Kidney capillary endothelial cell (primary cell): ENCODE measurements at regions not wholly inside any gene's neighbourhood (a gene's known extent, or its start where the extent isn't known, plus 50 kb on each side); places are given as distances from the start of the nearest gene placed in this dataset.

Experiments
- DNase-seq: peaks from one replicate; pipeline ENCODE4 v3.0.0-alpha.2; 2018; ENCODE audit warnings: low spot score

DNA sequence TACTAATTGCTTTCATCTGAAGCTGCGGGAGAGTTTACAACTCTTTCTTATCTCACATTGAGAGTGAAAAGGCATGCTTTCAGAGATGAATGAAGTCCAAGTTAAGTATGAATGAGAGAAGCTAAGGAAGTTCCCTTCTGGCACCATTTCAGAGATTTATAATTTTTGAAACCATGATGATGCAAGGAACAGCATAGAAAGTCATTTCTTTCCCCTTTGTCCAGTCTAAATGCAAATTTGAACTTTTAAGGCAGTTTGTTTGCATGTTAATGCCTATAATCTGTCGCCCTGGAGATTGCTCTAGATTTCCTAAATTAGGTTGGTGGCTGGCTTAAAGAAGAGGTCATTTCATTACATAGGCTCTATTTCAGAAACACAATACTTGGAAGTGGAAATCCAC lies 594.8 kb upstream of the GOT2 start:
- DNase-seq = no peak

DNA sequence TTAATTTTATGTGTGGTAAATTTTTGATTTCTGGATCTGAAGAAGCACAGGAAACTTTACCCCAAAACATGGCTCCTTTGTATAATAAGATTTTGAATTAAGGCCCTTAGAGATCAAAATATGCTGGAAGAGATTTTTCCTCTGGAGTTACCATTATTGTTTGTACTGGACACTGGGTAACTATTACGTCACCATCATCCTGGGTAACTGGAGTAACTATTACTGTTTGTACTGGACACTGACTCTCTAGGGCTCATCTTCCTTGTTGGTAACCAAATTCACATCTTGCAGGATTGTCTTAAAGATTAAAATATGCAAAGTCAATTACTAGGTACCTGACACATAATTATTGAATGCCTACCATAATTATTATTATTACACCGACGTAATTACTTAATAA lies 593.8 kb upstream of the GOT2 start:
- no peak for DNase-seq

DNA sequence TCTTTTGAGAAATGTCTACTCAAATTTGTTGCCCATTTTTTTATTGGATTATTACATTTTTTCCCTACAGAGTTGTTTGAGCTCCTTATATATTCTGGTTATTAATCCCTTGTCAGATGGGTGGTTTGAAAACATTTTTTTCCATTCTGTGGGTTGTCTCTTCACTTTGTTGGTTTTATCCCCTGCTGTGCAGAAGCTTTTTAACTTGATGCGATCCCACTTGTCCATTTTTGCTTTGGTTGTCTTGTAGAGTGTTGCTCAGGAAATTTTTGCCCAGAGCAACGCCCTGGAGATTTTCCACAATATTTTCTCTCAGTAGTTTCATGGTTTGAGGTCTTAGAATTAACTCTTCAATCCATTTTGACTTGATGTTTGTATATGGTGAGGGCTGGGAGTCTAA lies 592.8 kb upstream of the GOT2 start:
- no peak for DNase-seq

DNA sequence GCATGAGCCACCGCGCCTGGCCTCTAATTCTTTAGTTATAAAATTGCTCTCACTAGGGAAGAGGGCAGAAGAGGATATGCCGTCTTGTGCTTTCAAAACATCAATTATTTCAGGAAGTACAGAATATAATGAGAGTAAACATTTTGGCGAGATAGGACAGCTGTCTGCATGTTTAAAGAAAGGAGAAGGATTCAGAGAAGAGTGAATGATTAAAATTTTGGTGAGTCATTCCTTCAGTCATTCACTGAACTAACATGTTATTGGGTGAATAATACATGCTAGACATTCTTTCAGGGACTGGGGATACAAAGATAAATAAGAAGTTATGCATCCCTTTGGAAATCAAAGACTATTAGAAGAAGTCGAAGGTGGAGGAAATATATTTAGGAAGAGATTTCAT lies 590.3 kb upstream of the GOT2 start:
- DNase-seq = no peak

DNA sequence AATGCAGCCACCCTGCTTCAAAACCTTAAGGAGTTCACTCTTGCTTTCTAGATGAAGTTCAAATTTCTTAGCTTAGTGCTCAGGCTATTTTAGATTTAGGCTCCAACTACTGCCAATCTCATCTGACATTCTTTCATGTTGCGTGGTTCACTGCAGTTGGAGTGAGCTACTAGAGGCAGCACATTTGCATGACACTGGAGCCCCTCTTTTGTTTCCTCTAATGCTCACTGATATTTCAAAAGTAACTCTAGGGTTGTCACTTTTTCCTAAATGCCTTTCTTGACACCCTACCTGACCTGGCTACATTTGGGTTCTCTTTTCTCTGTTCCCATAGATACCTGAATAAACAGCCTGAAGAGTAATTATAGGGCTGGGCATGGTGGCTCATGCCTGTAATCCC lies 586.5 kb upstream of the GOT2 start:
- no peak for DNase-seq

DNA sequence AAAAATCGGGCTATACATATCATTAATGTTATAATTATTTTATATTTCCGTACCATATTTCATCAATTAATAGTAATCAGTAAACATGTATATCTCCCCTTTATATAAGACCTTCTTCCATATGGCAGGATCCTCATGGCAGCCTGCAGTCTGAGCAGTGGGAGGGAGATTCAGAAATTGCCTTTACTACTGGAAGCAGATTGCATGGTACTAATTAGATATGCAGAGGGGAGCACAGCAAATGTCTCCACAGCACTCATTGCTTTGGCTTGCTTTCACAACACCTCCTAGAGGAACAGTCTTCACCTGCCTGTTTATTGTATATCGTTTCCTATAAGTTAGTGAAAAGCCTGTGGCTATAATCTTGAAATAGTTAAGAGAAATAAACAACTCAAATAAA lies 585.8 kb upstream of the GOT2 start:
- no peak for DNase-seq

DNA sequence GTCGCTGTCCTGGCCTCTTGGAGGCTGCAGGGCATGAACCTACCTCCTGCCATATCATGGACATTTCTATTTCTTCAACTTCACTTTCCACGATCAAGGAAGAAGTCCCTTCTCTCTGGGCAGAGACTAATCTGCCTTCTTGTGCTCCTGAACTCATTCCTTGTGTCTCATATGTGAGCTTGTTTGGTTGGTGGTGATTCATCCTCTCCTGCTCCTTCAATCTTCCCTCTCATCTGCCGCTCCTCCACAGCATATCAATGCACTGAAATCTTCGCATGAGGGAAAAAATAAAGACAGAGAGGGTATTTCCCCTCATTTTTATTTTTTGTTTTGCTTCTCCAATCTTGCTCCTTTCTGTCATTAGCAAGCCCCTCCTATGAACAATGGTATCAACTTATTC lies 571.7 kb upstream of the GOT2 start:
- DNase-seq = no peak

DNA sequence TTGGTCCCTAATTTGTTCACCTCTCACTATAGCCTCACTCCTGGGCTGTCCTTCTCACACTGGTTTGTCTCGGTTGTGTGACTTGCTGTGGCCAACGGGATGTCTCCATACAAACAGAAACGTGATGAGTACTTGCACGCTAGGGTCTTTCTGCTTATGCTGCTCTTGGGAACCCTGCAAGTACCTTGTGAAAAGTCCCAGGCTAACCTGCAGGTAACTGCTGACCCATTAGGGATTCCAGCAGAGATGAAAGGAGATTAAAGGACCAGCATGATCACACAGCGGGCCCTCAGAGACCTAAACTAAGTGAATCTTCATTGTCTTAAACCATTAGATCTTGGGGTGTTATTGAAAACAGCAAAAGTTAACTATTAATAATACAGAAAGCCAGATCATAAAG lies 562.8 kb upstream of the GOT2 start:
- DNase-seq = no peak

DNA sequence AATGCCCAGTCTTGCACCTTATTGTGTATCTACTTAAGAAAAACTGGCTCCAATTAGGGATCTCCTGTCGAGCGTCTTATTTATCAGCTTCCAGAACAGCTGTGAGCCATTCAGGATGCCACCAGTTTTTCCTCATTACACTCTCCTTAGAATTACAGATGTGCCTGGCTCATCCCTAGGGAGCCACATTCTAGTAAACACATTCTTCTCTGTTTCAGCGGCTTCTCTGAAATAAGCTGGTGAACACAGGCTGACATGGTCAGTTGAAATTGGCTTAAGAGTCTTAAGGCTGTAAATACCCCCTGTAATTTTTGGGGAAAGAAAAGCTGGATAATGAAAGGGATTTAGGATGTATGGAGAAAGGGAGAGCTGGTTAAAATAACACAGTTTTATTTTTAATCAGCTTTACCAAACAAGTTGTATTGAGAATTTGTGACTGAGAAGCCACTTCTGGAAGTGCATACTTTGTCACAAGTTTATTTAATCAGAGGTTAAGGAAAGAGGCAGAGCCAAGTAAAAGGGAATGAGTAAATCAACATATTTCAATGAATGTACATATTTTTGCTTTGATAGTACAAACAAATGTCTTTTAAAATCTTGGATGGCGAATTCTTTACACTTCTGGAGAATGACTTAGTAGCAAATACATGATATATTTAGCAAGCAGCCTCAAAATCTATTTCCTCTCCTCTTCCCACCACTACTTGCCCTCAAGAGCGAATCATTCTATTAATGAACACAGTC lies 562.0 kb upstream of the GOT2 start:
- no peak for DNase-seq

DNA sequence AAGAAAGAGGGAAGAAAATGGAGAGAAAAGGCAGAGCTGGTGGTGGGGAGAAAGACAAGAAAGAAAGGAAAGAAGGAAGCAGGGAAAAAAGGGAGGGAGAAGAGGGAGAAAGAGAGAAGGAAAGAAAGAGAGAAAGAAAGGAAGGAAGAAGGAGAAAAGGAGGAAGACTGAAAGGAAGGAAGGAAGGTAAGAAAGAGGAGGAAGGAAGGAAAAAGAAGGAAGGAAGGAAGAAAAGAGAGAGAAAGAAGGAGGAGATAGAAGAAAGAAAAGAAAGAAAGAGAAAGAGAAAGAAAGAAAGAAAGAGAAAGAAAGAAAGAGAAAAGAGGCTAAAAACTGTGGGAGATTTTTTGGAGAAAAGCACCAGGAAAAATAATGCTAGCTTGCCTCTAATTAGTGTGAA lies 561.4 kb upstream of the GOT2 start:
- no peak for DNase-seq

DNA sequence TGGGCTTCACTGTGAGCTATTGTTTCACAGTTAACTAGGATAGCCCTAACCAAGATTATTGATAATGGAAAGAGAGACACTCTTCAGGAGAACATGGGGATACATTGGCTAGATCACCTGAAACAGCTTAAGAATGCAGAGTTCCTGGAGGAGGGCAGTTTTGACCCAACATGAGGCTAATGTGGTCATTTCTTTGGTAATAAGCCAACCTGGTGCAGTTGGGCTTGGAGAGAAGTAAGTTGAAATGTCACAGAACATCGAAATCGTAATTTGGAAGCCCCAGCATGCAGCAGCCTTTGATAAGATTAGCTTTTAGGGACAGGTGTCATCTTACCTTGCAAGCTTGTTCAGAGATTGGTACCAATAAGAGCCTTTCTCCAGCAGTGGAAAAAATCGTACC lies 556.6 kb upstream of the GOT2 start:
- no peak for DNase-seq

DNA sequence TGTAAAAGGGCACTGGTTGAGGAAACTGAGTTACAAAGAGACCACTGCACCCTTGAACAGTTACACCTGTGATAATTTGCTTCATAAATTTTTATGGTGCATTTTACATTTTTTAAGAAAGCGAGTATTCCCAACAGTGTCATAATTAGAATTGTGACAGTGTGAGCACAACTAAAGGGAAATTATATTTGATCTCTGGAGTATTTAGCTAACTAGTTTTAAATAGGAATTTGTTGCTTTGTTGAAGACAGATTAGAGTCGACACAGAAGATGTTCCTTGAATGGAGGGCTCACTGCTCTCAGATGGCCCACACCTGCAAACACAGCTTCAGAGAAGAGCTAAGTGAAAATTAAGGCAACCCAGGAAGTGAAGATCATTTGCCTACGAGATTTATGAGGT lies 555.0 kb upstream of the GOT2 start:
- no peak for DNase-seq

DNA sequence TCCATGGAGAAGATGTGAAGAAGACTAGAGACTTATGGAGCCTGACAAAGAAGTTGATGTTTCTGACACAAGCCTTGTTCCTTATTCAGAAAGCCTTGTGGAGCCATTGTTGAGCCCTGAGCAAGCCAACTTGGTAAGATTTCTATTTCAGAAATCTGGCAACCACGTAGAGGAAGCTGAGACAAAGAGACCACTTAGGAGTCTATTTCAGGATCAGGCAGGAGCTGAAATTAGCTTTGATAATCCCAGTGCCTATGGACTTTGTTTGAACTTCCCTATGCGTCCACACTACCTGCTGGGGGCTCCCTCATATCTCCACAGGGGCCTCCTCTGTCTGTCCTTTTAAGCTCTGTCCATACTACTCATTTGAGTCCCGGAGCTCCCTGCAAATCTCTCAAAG lies 540.0 kb upstream of the GOT2 start:
- DNase-seq = no peak

DNA sequence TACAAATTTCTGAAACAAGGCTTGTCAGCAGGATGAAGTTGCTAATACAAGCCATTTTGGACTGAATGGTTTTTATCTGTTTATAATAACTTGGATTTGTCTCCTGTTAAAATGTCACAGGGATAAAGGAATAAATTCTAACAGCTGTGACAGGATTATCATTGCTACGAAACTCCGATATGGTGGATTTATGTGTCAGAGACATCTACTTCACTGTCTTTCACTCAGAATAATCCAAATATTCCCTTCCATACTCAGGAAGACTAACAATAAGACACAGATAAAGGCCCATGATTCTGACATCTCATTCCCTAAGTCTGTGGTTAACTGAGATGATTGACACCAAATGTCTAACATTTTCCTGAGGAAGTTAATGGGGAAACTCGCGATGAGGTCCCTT lies 529.8 kb upstream of the GOT2 start:
- DNase-seq = no peak

DNA sequence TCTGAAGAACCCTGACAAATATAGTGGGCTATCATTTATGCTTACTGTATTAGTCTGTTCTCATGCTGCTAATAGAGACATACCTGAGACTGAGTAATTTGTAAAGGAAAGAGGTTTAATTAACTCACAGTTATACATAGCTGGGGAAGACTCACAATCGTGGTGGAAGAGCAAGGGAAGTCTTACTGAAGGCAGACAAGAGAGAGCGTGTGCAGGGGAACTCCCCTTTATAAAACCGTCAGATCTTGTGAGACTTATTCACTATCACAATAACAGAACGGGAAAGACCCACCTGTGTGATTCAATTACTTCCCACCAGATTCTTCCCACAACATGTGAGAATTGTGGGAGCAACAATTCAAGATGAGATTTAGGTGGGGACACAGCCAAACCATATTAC lies 526.8 kb upstream of the GOT2 start:
- no peak for DNase-seq

DNA sequence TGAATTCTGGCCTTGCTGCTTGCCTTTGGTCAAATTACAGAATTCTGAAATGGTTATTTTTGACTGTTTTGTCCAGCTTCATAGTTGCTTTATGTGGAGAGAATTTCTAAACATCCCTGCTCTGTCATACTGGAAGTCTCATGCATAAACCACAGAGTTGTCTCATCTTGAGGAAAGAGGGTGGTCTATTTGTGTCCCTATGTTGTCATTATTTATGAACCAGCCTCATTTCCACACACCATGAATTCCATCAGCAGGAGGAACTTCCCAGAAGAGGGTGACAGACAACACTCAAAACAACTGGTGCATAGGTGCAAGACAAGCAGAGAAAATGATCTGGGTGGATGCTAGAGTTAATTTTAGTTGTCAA lies 525.8 kb upstream of the GOT2 start:
- DNase-seq = no peak

DNA sequence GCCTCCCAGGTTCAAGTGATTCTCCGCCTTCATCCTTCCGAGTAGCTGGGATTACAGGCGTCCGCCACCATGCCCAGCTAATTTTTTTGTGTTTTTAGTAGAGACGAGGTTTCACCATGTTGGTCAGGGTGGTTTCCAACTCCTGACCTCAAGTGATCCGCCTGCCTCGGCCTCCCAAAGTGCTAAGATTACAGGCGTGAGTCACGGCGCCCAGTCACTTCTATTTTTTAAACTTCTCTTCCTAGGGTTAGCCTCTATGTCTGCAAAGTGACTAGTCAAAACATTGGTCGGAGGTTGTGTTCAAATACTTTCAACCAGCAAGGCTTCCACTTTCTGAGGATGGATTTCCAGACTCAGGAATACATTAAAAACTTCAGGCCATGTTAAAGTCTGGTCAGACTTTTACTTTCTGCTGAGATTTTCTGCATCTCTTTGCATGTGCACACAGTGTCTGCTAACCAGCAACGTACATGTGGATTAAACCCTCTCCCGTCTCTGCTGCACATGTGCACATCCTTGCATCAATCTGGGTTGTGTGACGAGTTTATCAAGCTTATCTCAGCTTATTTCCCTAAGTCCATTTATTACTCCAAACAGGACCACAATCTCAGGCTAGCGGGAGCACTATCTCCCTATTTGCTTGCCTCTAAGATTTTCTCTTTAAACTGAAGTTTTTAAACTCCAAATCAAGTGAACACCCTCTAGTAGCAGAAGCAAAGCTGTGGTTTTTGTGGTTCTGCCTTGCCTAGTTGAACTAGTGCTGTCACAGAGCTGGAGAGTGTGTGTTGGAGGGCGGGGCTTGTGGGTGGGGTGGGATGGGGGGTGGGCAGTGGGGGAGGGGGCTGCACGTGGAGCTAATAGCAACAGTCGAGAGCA lies 525.2 kb upstream of the GOT2 start:
- DNase-seq = no peak

DNA sequence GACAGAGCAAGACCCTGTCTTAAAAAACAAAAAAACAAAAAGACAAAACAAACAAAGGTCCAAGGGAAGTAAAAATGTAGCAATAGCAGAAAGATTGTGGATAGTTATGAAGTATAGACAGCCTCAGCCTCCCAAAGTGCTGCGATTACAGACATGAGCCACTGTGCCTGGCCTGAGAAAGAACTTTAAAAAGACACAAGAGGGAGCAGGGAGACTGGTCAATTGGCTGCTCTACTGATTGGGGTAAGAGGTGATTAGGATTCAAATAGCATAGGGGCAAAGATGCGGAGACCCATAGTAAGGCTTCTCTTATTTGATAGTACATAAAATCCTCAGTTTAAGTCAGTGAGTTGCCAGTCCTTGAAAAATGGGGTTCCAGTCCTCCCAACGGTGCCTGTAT lies 518.2 kb upstream of the GOT2 start:
- DNase-seq = no peak

DNA sequence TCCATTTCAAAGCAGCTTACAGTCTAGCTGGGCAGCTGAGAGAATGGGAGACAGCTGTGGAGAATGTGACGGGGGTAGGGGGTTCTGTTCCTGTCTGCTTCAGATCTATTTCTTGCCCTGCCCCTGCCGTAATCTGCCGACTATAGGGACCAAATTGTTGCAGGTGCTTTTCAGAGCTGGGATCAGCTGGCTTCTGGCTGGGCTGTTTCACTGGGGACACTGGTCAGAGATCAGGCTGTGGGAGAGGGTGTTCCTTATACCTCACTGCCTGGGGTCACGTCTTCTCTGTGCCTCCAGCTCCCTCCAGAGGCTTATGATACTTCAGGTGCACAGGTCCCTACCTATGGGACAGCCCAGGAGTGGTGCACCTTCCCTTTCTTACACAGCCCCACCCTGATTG lies 514.9 kb upstream of the GOT2 start:
- no peak for DNase-seq

DNA sequence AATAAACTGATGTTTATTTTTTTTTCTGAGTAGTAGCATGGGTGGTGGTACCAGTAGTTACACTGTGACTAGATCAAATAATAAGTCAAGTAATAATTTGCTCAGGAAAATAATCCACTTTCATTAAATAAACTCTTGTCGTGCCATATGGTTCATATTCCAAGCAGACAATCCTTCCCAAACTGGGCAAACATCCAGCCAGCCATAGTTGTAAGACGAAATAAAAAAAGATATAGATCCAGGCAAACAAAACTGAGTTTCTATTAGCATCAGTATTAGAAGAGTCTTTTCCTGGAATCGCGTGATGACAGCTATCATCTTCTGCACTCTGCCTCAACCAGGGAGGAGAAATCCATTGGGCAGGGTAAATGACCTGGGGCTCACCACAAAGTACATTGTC lies 508.4 kb upstream of the GOT2 start:
- DNase-seq = no peak

DNA sequence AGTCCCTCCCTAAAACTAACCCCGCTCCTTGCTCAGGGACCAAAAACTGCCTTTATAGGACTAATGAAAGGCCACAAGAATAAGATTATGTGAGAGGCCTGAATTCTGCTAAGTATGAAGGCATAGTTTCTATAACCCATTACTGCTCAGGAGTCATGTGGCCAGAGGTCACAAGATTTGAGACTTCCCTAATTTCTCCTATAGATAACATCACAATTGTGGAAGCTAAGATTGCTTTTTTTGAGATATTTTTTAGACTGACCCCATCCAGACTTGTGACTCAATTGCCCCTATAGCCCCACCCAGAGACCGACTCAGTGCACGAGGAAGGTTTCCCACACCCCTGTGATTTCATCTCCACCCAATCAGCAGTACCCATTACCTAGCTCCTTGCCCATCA lies 504.1 kb upstream of the GOT2 start:
- no peak for DNase-seq

DNA sequence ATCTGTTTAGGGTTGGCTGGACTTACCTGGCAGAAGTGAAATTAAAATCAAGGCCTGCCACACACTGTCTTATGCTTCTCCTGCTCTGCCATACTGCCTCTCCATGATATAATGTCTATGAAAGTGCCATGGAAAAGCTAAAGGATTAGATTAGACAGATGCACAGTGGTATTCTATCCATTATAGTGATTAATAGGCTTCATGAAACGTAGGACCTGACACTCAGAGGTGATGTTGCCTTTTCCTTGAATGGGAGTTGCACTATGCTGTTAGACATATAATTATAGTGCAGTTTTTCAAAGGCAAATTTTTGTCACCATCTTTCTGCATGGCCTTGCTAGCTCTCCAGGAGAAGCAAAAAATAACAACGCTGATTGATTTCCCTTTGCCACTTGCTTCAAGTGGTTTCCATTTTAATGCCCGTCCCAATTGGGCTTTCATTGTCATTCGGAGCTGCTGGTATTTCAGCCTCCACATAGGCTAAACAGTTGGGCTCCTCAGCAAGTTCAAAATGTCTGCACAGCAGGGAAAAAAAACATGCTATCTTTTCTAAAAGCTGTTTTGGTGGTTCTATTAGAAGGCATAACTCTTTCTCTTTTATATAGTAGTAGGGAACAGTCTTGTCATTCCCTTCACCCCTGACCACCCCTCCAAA lies 502.8 kb upstream of the GOT2 start:
- no peak for DNase-seq

DNA sequence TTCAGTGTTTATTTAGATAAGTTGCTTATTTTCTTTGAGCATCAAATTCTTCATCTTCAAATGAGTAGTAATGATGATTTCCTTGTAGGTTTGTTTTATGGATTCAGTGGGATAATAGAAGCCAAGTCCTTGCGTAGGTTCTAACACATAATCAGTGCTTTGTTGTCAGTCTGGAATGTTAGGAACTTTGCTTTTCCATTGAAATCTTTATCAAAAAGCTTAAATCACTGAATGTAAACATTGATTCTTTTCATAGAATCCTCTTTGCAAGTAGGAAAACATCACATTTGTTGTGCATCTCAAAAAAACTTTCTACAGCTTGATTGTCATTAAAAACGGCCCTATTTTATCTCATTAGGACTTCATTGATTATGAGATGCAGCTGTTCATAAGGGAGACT lies 490.3 kb upstream of the GOT2 start:
- DNase-seq = no peak
